Right lobe of liver (tissue), 4 donors: ENCODE measurements at regions not wholly inside any gene's neighbourhood (a gene's known extent, or its start where the extent isn't known, plus 50 kb on each side); places are given as distances from the start of the nearest gene placed in this dataset.

Experiments
- CTCF ChIP-seq, 4 donors: fragments of 200-600 bp in 3 of 4; fragments of 450-650 bp in 1 of 4; IDR thresholded peaks; one replicate each; pipeline versions ENCODE4 v1.5.1 to v1.8.0; 2016 to 2022; ENCODE audit warnings: antibody characterized with exemption in 4 of 4, mild to moderate bottlenecking in 2 of 4
- POLR2A ChIP-seq: fragments of 450-650 bp; IDR thresholded peaks from one replicate; pipeline ENCODE4 v1.6.1; 2017; ENCODE audit warnings: antibody characterized with exemption, mild to moderate bottlenecking
- donor health status: DM: no; HTN: no; CAD: no.
- donor health status: DM: no; HTN: no; CAD: no.
- donor health status: DM: no; HTN: yes; CAD: no.

DNA sequence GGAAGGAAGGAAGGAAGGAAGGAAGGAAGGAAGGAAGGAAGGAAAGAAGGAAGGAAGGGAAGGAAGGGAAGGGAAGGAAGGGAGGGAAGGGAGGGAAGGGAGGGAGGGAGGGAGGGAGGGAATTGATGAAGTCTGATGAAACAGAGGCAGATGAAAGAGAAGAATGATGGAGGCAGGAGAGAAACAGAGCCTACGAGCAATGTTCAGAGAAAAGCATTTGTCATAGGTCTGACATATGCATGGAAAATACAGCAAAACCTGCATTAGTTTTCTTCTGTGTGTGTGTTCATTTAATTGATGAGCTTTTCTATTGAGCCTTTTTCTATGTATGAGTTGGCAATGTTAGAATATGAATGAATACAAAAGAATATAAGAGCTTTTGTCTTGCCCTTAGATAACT, 343.4 kb downstream of the GXYLT1 start:
- TF ChIP-seq CTCF (IDR thresholded peaks at IDR 0.05) (no peak), POLR2A (no peak)
